ENCODE measurements at regions not wholly inside any gene's neighbourhood (a gene's known extent, or its start where the extent isn't known, plus 50 kb on each side); places are given as distances from the start of the nearest gene placed in this dataset.
A peak's percentile ranks its signal among the peaks of the same experiment; 100 is the strongest.

GRCh38 chr12:61854902-61855301 lies 405.3 kb upstream of the USP15 start:
- H3K27me3 Mint-ChIP-seq, result no peaks in the 10 kb centered on the region
- peaks cover 20% of the 10 kb centered on the region for H3K9me3 Mint-ChIP-seq
- DNase-seq (no peak), ATAC-seq (no peak)
- H3K36me3 Mint-ChIP-seq (ENCODE audit: low read depth), result no peaks in the 10 kb centered on the region
- H3K4me3 Mint-ChIP-seq, result no peak overlapping the region
- no peaks in the 10 kb centered on the region for H3K4me1 Mint-ChIP-seq
- no peak overlapping the region for H3K27ac Mint-ChIP-seq

GRCh38 chr12:61857968-61858367 lies 402.2 kb upstream of the USP15 start:
- Mint-ChIP-seq H3K4me1 (no peaks in the 10 kb centered on the region), H3K36me3 (ENCODE audit: low read depth) (no peaks in the 10 kb centered on the region), H3K4me3 (no peak overlapping the region), H3K27ac (no peak overlapping the region), H3K27me3 (no peaks in the 10 kb centered on the region), H3K9me3 (peaks cover 20% of the 10 kb centered on the region)
- DNase-seq, result no peak
- no peak for ATAC-seq

- H3K27ac Mint-ChIP-seq, result no peak overlapping the region
- no peak overlapping the region for H3K4me3 Mint-ChIP-seq
- no peaks in the 10 kb centered on the region for H3K36me3 Mint-ChIP-seq (ENCODE audit: low read depth)
- DNase-seq (no peak), ATAC-seq (no peak)
- H3K27me3 Mint-ChIP-seq, result no peaks in the 10 kb centered on the region
- H3K9me3 Mint-ChIP-seq, result peaks cover 4% of the 10 kb centered on the region
- H3K4me1 Mint-ChIP-seq, result no peaks in the 10 kb centered on the region
Observed at GRCh38 chr12:61860451-61860850, 399.8 kb upstream of the USP15 start.

- Mint-ChIP-seq H3K27ac (no peak overlapping the region), H3K36me3 (ENCODE audit: low read depth) (no peaks in the 10 kb centered on the region), H3K4me1 (no peaks in the 10 kb centered on the region), H3K27me3 (no peaks in the 10 kb centered on the region), H3K9me3 (no peaks in the 10 kb centered on the region), H3K4me3 (no peak overlapping the region)
- ATAC-seq, result no peak
- DNase-seq, result no peak
Observed at GRCh38 chr12:61862986-61863385, 397.2 kb upstream of the USP15 start.

GRCh38 chr12:61863811-61864210 lies 396.4 kb upstream of the USP15 start:
- H3K36me3 Mint-ChIP-seq (ENCODE audit: low read depth), result no peaks in the 10 kb centered on the region
- no peak for DNase-seq
- no peaks in the 10 kb centered on the region for H3K9me3 Mint-ChIP-seq
- ATAC-seq, result no peak
- H3K4me3 Mint-ChIP-seq, result no peak overlapping the region
- H3K4me1 Mint-ChIP-seq, result no peaks in the 10 kb centered on the region
- no peak overlapping the region for H3K27ac Mint-ChIP-seq
- no peaks in the 10 kb centered on the region for H3K27me3 Mint-ChIP-seq

GRCh38 chr12:61869796-61870195 lies 390.4 kb upstream of the USP15 start:
- Mint-ChIP-seq H3K27me3 (no peaks in the 10 kb centered on the region), H3K4me1 (no peaks in the 10 kb centered on the region), H3K4me3 (no peak overlapping the region), H3K9me3 (no peaks in the 10 kb centered on the region), H3K36me3 (ENCODE audit: low read depth) (no peaks in the 10 kb centered on the region), H3K27ac (no peak overlapping the region)
- DNase-seq (no peak), ATAC-seq (no peak)

- Mint-ChIP-seq H3K27ac (no peak overlapping the region), H3K9me3 (no peaks in the 10 kb centered on the region), H3K4me3 (no peak overlapping the region), H3K27me3 (no peaks in the 10 kb centered on the region), H3K36me3 (ENCODE audit: low read depth) (no peaks in the 10 kb centered on the region), H3K4me1 (no peaks in the 10 kb centered on the region)
- ATAC-seq (peak; percentile 76), DNase-seq (no peak)
Observed at GRCh38 chr12:61870658-61871484, 389.3 kb upstream of the USP15 start.

- Mint-ChIP-seq H3K27me3 (no peaks in the 10 kb centered on the region), H3K36me3 (ENCODE audit: low read depth) (no peaks in the 10 kb centered on the region), H3K27ac (no peak overlapping the region), H3K4me3 (no peak overlapping the region), H3K9me3 (no peaks in the 10 kb centered on the region), H3K4me1 (no peaks in the 10 kb centered on the region)
- DNase-seq (no peak), ATAC-seq (no peak)
Observed at GRCh38 chr12:61871485-61871810, 388.8 kb upstream of the USP15 start.

- ATAC-seq, result no peak
- no peak overlapping the region for H3K27ac Mint-ChIP-seq
- DNase-seq, result no peak
- no peaks in the 10 kb centered on the region for H3K9me3 Mint-ChIP-seq
- no peaks in the 10 kb centered on the region for H3K36me3 Mint-ChIP-seq (ENCODE audit: low read depth)
- H3K4me3 Mint-ChIP-seq, result no peak overlapping the region
- H3K4me1 Mint-ChIP-seq, result no peaks in the 10 kb centered on the region
- no peaks in the 10 kb centered on the region for H3K27me3 Mint-ChIP-seq
Observed at GRCh38 chr12:61879229-61879628, 381.0 kb upstream of the USP15 start.

- Mint-ChIP-seq H3K9me3 (no peaks in the 10 kb centered on the region), H3K4me1 (no peaks in the 10 kb centered on the region), H3K27ac (no peak overlapping the region), H3K36me3 (ENCODE audit: low read depth) (no peaks in the 10 kb centered on the region), H3K27me3 (no peaks in the 10 kb centered on the region), H3K4me3 (no peak overlapping the region)
- ATAC-seq (no peak), DNase-seq (no peak)
Observed at GRCh38 chr12:61880186-61880585, 380.0 kb upstream of the USP15 start.

GRCh38 chr12:61891632-61892031 lies 368.6 kb upstream of the USP15 start:
- Mint-ChIP-seq H3K9me3 (no peaks in the 10 kb centered on the region), H3K4me3 (no peak overlapping the region), H3K4me1 (no peaks in the 10 kb centered on the region), H3K27ac (no peak overlapping the region), H3K27me3 (no peaks in the 10 kb centered on the region), H3K36me3 (ENCODE audit: low read depth) (no peaks in the 10 kb centered on the region)
- no peak for ATAC-seq
- no peak for DNase-seq

- H3K36me3 Mint-ChIP-seq (ENCODE audit: low read depth), result peaks cover 2% of the 10 kb centered on the region
- H3K4me3 Mint-ChIP-seq, result no peak overlapping the region
- no peaks in the 10 kb centered on the region for H3K27me3 Mint-ChIP-seq
- DNase-seq (no peak), ATAC-seq (no peak)
- no peaks in the 10 kb centered on the region for H3K4me1 Mint-ChIP-seq
- H3K9me3 Mint-ChIP-seq, result peaks cover 6% of the 10 kb centered on the region
- H3K27ac Mint-ChIP-seq, result no peak overlapping the region
Observed at GRCh38 chr12:61894168-61894567, 366.0 kb upstream of the USP15 start.

GRCh38 chr12:61896436-61896835 lies 363.8 kb upstream of the USP15 start:
- no peaks in the 10 kb centered on the region for H3K27me3 Mint-ChIP-seq
- peaks cover 9% of the 10 kb centered on the region for H3K9me3 Mint-ChIP-seq
- peaks cover 2% of the 10 kb centered on the region for H3K36me3 Mint-ChIP-seq (ENCODE audit: low read depth)
- H3K4me3 Mint-ChIP-seq, result no peak overlapping the region
- H3K4me1 Mint-ChIP-seq, result no peaks in the 10 kb centered on the region
- ATAC-seq (no peak), DNase-seq (no peak)
- no peak overlapping the region for H3K27ac Mint-ChIP-seq

GRCh38 chr12:61902403-61902802 lies 357.8 kb upstream of the USP15 start:
- ATAC-seq, result no peak
- Mint-ChIP-seq H3K27ac (no peak overlapping the region), H3K9me3 (peaks cover 9% of the 10 kb centered on the region), H3K27me3 (no peaks in the 10 kb centered on the region), H3K36me3 (ENCODE audit: low read depth) (peaks cover 2% of the 10 kb centered on the region), H3K4me3 (no peak overlapping the region), H3K4me1 (no peaks in the 10 kb centered on the region)
- no peak for DNase-seq

GRCh38 chr12:61911113-61911512 lies 349.1 kb upstream of the USP15 start:
- H3K4me1 Mint-ChIP-seq, result no peaks in the 10 kb centered on the region
- H3K9me3 Mint-ChIP-seq, result peaks cover 8% of the 10 kb centered on the region
- H3K27ac Mint-ChIP-seq, result no peak overlapping the region
- no peaks in the 10 kb centered on the region for H3K27me3 Mint-ChIP-seq
- H3K36me3 Mint-ChIP-seq (ENCODE audit: low read depth), result no peaks in the 10 kb centered on the region
- no peak overlapping the region for H3K4me3 Mint-ChIP-seq
- DNase-seq, result no peak
- no peak for ATAC-seq

GRCh38 chr12:61915420-61915819 lies 344.8 kb upstream of the USP15 start:
- ATAC-seq (no peak), DNase-seq (no peak)
- no peaks in the 10 kb centered on the region for H3K36me3 Mint-ChIP-seq (ENCODE audit: low read depth)
- H3K9me3 Mint-ChIP-seq, result no peaks in the 10 kb centered on the region
- no peaks in the 10 kb centered on the region for H3K4me1 Mint-ChIP-seq
- no peak overlapping the region for H3K27ac Mint-ChIP-seq
- H3K4me3 Mint-ChIP-seq, result no peak overlapping the region
- H3K27me3 Mint-ChIP-seq, result no peaks in the 10 kb centered on the region
